SJSA1 (cell line): ENCODE measurements at regions not wholly inside any gene's neighbourhood (a gene's known extent, or its start where the extent isn't known, plus 50 kb on each side); places are given as distances from the start of the nearest gene placed in this dataset.

Source experiments
- DNase-seq, 2 experiments: peaks; one replicate each; pipeline ENCODE4 v3.0.0-alpha.2; 2015 to 2020; ENCODE audit warnings: low spot score in 2 of 2, low read depth in 1 of 2
- H3K27ac ChIP-seq: fragments of 250-450 bp; sonication (Bioruptor Pico); 2 replicates; pipeline ENCODE4 v1.5.1; 2020; ENCODE audit warnings: mild to moderate bottlenecking, moderate library complexity
- H3K27me3 ChIP-seq: fragments of 250-450 bp; sonication (Bioruptor Pico); replicated peaks from 2 replicates; pipeline ENCODE4 v1.5.1; 2020; ENCODE audit warnings: mild to moderate bottlenecking, moderate library complexity
- H3K36me3 ChIP-seq: fragments of 250-450 bp; sonication (Bioruptor Pico); 2 replicates; pipeline ENCODE4 v1.5.1; 2020; ENCODE audit warnings: mild to moderate bottlenecking
- H3K4me1 ChIP-seq: fragments of 250-450 bp; sonication (Bioruptor Pico); replicated peaks from 2 replicates; pipeline ENCODE4 v1.6.1; 2021; ENCODE audit warnings: mild to moderate bottlenecking
- H3K4me3 ChIP-seq: fragments of 250-450 bp; sonication (Bioruptor Pico); 2 replicates; pipeline ENCODE4 v1.5.1; 2020; ENCODE audit warnings: mild to moderate bottlenecking
- H3K9me3 ChIP-seq: fragments of 250-450 bp; sonication (Bioruptor Pico); replicated peaks from 2 replicates; pipeline ENCODE4 v1.5.1; 2020; ENCODE audit warnings: mild to moderate bottlenecking

DNA sequence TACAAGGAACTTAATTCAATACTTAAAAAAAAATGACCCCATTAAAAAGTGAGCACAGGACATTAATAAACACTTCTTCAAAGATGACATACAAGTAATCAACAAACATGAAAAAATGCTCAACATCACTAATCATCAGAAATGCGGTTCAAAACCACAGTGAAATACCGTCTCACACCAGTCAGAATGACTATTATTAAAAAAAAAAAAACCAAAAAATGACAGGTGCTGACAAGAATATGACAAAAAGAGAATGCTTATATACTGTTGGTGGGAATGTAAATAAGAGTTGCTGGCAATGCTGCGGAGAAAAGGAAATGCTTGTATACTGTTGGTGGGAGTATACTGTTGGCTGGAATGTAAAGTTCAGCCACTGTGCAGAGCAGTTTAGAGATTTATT is 358.3 kb upstream of the CBLB start:
- no peaks in the 10 kb centered on the region for H3K9me3 ChIP-seq
- H3K4me3 ChIP-seq, result no peak overlapping the region
- no peaks in the 10 kb centered on the region for H3K4me1 ChIP-seq
- DNase-seq, result no peak
- no peaks in the 10 kb centered on the region for H3K36me3 ChIP-seq
- H3K27ac ChIP-seq, result no peak overlapping the region
- H3K27me3 ChIP-seq, result no peaks in the 10 kb centered on the region

- H3K36me3 ChIP-seq, result no peaks in the 10 kb centered on the region
- H3K4me1 ChIP-seq, result no peaks in the 10 kb centered on the region
- H3K9me3 ChIP-seq, result no peaks in the 10 kb centered on the region
- DNase-seq, result no peak
- no peaks in the 10 kb centered on the region for H3K27me3 ChIP-seq
- H3K27ac ChIP-seq, result no peak overlapping the region
- no peak overlapping the region for H3K4me3 ChIP-seq
Measured at GRCh38 chr3:106228271-106228670, 359.5 kb upstream of the CBLB start.

GRCh38 chr3:106229495-106230278 is 360.9 kb upstream of the CBLB start:
- Histone ChIP-seq H3K27ac (no peak overlapping the region), H3K27me3 (no peaks in the 10 kb centered on the region), H3K4me1 (no peaks in the 10 kb centered on the region), H3K4me3 (no peak overlapping the region), H3K9me3 (no peaks in the 10 kb centered on the region), H3K36me3 (no peaks in the 10 kb centered on the region)
- no peak for DNase-seq

GRCh38 chr3:106231086-106231485 is 362.3 kb upstream of the CBLB start:
- no peak overlapping the region for H3K4me3 ChIP-seq

GRCh38 chr3:106232956-106233355 is 364.1 kb upstream of the CBLB start:
- Histone ChIP-seq H3K4me1 (no peaks in the 10 kb centered on the region), H3K27ac (no peak overlapping the region)

More at GRCh38 chr3:106231086-106231485, 362.3 kb upstream of the CBLB start:
- DNase-seq, result no peak
- H3K27me3 ChIP-seq, result no peaks in the 10 kb centered on the region
- H3K4me1 ChIP-seq, result no peaks in the 10 kb centered on the region
- no peak overlapping the region for H3K27ac ChIP-seq
- no peaks in the 10 kb centered on the region for H3K36me3 ChIP-seq
- no peaks in the 10 kb centered on the region for H3K9me3 ChIP-seq

GRCh38 chr3:106239195-106239697 is 370.4 kb upstream of the CBLB start:
- DNase-seq, result no peak
- no peaks in the 10 kb centered on the region for H3K36me3 ChIP-seq
- no peaks in the 10 kb centered on the region for H3K4me1 ChIP-seq
- H3K27me3 ChIP-seq, result no peaks in the 10 kb centered on the region
- no peak overlapping the region for H3K4me3 ChIP-seq
- no peaks in the 10 kb centered on the region for H3K9me3 ChIP-seq
- no peak overlapping the region for H3K27ac ChIP-seq

More at GRCh38 chr3:106232956-106233355, 364.1 kb upstream of the CBLB start:
- no peaks in the 10 kb centered on the region for H3K36me3 ChIP-seq
- H3K9me3 ChIP-seq, result no peaks in the 10 kb centered on the region
- no peaks in the 10 kb centered on the region for H3K27me3 ChIP-seq
- DNase-seq, result no peak
- no peak overlapping the region for H3K4me3 ChIP-seq

DNA sequence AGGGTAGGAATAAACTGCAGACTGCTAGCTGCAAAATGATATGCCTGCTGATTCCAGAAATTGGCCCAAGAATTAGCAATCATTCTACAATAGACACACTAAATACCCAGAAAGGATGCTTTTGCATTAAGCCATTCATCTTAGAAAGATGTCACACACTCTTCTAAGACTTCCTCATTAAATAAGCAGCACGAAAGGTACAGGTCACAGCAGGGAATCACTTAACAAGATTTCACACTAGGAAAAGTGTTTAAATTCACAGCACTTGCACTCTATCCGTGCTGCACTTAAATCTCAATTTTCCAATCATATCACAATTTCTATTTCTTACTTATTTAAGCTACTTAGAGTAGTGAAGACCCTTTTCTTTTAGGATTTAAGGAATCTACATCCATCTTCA is 372.8 kb upstream of the CBLB start:
- Histone ChIP-seq H3K27ac (no peak overlapping the region), H3K4me3 (no peak overlapping the region), H3K9me3 (no peaks in the 10 kb centered on the region), H3K4me1 (no peaks in the 10 kb centered on the region), H3K27me3 (no peaks in the 10 kb centered on the region), H3K36me3 (no peaks in the 10 kb centered on the region)
- no peak for DNase-seq

DNA sequence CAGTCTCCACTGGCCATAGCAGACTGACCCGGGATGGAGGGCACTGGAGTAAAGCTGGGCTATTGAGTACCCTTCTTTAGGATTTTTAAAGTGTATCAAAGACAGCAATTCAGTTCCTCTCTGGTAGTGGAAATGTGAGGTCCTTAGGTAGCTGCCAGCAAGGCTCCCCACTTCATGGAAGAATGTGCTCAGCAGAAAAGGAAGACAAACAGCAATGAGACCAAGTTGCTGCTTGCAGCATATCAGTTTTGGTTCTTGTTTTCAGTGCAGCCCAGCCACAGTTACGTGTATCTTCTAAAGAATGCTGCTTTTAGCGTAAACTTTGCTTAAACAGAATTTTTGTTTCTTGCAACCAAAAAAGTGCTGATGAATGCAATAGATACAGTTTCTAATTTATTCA is 374.0 kb upstream of the CBLB start:
- Histone ChIP-seq H3K4me1 (no peaks in the 10 kb centered on the region), H3K27ac (no peak overlapping the region), H3K4me3 (no peak overlapping the region), H3K27me3 (no peaks in the 10 kb centered on the region), H3K9me3 (no peaks in the 10 kb centered on the region), H3K36me3 (no peaks in the 10 kb centered on the region)
- DNase-seq, result no peak

DNA sequence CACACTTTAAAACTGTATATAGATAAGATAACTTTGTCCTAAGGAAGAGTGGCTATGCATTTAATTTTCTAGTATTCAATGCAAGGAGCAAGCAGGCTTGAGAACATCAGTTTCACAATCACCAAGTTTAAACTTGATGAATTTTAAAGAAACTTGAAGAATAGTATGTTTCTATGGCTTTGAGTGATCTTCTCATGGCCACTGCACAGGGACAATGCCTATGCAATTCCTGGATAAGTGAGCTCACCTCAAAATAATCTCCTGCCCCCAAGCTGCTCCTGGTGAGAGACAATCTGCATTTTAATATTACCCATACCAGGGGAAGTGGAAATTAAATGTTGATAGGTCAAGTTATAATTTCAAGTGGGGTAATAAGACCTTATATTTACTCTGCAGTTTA is 376.6 kb upstream of the CBLB start:
- Histone ChIP-seq H3K4me3 (no peak overlapping the region), H3K27ac (no peak overlapping the region), H3K4me1 (no peaks in the 10 kb centered on the region), H3K9me3 (no peaks in the 10 kb centered on the region), H3K27me3 (no peaks in the 10 kb centered on the region), H3K36me3 (no peaks in the 10 kb centered on the region)
- no peak for DNase-seq

- Histone ChIP-seq H3K36me3 (no peaks in the 10 kb centered on the region), H3K9me3 (no peaks in the 10 kb centered on the region), H3K27me3 (no peaks in the 10 kb centered on the region), H3K27ac (no peak overlapping the region), H3K4me3 (no peak overlapping the region), H3K4me1 (no peaks in the 10 kb centered on the region)
- no peak for DNase-seq
Measured at GRCh38 chr3:106247902-106248684, 379.3 kb upstream of the CBLB start.

GRCh38 chr3:106249159-106249558 is 380.3 kb upstream of the CBLB start:
- H3K9me3 ChIP-seq, result no peaks in the 10 kb centered on the region
- no peak overlapping the region for H3K4me3 ChIP-seq
- H3K27me3 ChIP-seq, result no peaks in the 10 kb centered on the region
- no peak for DNase-seq
- H3K4me1 ChIP-seq, result no peaks in the 10 kb centered on the region
- H3K36me3 ChIP-seq, result no peaks in the 10 kb centered on the region
- no peak overlapping the region for H3K27ac ChIP-seq

GRCh38 chr3:106249981-106250380 is 381.2 kb upstream of the CBLB start:
- H3K27ac ChIP-seq, result no peak overlapping the region
- H3K27me3 ChIP-seq, result no peaks in the 10 kb centered on the region
- H3K4me1 ChIP-seq, result no peaks in the 10 kb centered on the region
- no peaks in the 10 kb centered on the region for H3K9me3 ChIP-seq
- H3K36me3 ChIP-seq, result no peaks in the 10 kb centered on the region
- no peak for DNase-seq
- no peak overlapping the region for H3K4me3 ChIP-seq

GRCh38 chr3:106251160-106251892 is 382.5 kb upstream of the CBLB start:
- no peaks in the 10 kb centered on the region for H3K9me3 ChIP-seq
- no peaks in the 10 kb centered on the region for H3K4me1 ChIP-seq
- H3K4me3 ChIP-seq, result no peak overlapping the region
- H3K27me3 ChIP-seq, result no peaks in the 10 kb centered on the region
- H3K36me3 ChIP-seq, result no peaks in the 10 kb centered on the region
- DNase-seq, result no peak
- H3K27ac ChIP-seq, result no peak overlapping the region

- Histone ChIP-seq H3K27ac (no peak overlapping the region), H3K9me3 (no peaks in the 10 kb centered on the region), H3K4me3 (no peak overlapping the region)
Measured at GRCh38 chr3:106255870-106256248, 387.0 kb upstream of the CBLB start.

More at GRCh38 chr3:106255870-106256248, 387.0 kb upstream of the CBLB start:
- no peaks in the 10 kb centered on the region for H3K27me3 ChIP-seq
- H3K4me1 ChIP-seq, result no peaks in the 10 kb centered on the region
- no peaks in the 10 kb centered on the region for H3K36me3 ChIP-seq
- no peak for DNase-seq
